Embryonic facial prominence (tissue), 1 donor: ENCODE measurements at regions not wholly inside any gene's neighbourhood (a gene's known extent, or its start where the extent isn't known, plus 50 kb on each side); places are given as distances from the start of the nearest gene placed in this dataset.
"Not testable (repeated sequence)": the region's sequence is repeated elsewhere in the genome, so short reads cannot be mapped to it uniquely, and the experiment has no call there.

Experiments
- DNase-seq: peaks from one replicate; pipeline ENCODE4 v3.0.0-alpha.2; 2016; ENCODE audit errors: extremely low spot score

GRCh38 chr7:68623030-68623429, 975.2 kb upstream of the AUTS2 start:
- DNase-seq = no peak

DNA sequence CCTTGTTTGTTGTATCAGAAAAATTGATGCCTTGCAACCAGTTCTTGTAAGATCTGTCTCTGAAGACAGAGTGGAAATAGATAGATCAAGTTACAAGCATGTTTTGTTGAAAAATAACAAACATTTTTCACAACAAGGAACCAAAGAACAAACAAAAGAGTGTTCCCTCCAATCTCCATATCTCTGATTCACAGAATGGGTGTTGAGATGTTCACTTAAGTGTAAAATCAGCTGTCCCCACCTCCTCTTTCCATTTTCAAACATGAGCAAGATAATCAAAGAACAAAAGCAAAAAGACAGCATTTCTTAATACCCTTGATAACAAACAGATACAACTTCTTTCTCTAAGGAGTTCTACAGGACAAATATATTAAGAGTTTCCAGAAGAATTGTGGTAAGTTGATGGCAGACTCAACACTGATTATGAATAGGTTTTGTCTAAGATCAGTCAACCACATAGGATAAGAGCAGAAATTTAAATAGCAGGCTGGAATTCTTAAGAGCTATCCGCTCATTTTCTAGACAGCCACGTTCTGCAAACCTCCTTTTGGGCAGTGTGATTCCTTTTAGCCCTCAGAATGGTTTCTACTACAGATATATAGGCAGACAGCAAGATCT, 970.9 kb upstream of the AUTS2 start:
- no peak for DNase-seq

- DNase-seq = not testable (repeated sequence)
Measured at GRCh38 chr7:68630914-68631313, 967.4 kb upstream of the AUTS2 start.

GRCh38 chr7:68640103-68640502, 958.2 kb upstream of the AUTS2 start:
- no peak for DNase-seq

GRCh38 chr7:68642727-68643126, 955.5 kb upstream of the AUTS2 start:
- DNase-seq = no peak

DNA sequence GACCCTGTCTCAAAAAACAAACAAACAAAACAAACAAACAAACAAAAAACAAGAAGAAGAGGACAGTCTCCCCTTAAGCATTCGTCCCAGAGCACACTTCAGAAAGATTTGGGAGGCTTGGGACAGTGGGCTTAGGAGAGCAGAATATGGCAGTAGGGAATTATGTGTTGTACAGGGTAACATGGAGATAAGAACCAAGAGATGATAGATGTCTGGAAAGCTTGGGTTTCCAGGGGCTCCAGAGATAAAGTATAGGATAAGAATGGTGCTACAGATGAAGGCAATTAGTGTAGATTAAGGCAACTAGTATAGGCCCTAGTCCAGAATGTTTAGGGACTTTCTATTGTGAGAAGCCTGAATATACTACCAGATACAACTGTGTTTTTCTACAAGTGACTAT, 934.9 kb upstream of the AUTS2 start:
- DNase-seq = no peak

- no peak for DNase-seq
Measured at GRCh38 chr7:68671046-68671445, 927.2 kb upstream of the AUTS2 start.

- no peak for DNase-seq
Measured at GRCh38 chr7:68671671-68672070, 926.6 kb upstream of the AUTS2 start.

- no peak for DNase-seq
Measured at GRCh38 chr7:68674826-68675225, 923.4 kb upstream of the AUTS2 start.

DNA sequence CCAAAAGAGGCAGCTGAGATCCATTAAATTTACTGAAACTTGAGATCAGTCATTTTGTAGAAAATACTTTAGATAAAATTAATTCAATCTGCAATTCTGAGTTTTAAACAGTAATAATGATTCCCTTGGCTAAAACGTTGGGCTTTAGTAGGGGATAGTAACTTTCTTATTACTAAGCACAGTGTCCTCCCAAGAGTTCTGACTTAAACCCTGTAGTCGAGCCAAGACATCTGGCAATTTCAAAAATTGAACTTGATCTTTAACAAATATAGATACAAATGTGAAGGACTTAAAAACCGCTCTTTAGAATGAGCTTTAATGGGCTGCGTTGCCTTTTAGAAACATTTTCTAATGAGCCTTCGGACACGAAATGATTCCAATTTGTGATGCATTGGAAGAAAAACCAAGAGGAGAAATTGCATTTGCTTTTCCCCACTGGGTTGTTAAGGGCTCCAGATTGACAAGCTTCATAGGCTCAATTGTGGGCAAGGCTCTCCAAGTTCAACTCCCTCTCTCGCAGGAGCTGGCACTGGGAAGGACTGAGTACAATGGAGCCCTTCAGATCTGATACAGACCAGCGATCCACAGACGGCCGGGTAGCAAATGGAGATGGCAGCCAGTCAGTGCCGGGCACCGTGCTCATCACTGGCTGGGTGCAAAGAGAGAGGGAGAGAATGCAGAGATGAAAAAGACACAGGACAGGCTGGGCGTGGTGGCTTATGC, 921.3 kb upstream of the AUTS2 start:
- no peak for DNase-seq

- no peak for DNase-seq
Measured at GRCh38 chr7:68678196-68678595, 920.1 kb upstream of the AUTS2 start.

DNA sequence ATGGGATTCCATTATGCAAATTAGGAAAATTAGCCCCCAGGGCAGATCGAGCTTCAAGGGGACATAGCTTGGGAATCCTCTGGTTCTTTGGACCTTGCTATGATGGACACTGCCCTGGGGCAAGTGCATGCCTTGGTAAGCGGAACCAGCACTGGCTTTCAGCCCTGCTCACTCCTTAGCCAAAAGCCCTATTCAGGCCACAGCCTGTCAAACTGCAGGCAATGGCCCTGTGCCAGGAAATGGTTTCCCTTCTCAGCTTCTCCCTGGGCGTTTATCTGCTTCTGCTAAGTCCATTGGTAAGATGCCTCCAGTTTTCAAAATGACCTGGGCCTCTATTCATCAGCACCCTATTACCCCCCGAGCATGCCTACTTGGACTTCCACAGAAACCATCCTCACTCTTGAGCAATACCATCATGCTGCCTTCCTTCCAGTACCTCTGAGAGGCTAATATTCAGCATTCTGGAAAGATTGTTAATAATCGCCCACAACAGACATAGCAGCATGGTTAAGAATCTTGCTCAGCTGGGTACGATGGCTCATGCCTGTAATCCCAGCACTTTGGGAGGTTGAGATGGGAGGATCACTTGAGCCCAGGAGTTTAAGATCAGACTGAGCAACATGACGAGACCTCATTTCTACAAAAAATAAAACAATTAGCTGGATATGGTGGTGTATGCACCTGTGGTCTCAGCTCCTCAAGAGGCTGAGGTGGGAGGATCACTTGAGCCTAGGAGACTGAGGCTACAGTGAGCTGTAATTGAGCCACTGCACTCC, 918.6 kb upstream of the AUTS2 start:
- DNase-seq = no peak

DNA sequence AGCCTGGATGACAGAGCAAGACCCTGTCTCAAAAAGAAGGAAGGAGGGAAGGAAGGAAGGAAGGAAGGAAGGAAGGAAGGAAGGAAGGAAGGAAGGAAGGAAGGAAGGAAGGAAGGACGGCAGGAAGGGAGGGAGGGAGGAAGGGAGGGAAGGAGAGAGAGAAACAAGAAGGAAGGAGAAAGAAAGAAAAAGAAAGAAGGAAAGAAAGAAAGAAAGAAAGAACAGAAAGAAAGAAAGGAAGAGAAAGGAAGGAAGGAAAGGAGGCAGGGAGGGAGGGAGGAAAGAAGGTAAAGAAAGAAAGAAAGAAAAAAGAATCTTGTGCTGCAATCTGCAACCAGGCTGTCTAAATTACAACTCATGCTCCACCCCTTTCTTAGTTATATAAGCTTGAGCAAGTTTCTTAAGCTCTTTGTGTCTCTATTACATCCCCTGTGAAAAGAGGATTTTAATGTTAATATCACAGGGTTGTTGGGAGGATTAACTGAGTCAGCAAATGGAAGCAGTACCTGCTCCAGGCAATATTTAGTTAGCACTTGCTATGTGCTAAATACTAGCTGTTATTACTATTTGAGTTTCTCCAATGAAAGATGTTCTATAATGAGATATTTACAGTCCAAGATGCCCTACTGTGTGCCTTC, 917.9 kb upstream of the AUTS2 start:
- DNase-seq = no peak

DNA sequence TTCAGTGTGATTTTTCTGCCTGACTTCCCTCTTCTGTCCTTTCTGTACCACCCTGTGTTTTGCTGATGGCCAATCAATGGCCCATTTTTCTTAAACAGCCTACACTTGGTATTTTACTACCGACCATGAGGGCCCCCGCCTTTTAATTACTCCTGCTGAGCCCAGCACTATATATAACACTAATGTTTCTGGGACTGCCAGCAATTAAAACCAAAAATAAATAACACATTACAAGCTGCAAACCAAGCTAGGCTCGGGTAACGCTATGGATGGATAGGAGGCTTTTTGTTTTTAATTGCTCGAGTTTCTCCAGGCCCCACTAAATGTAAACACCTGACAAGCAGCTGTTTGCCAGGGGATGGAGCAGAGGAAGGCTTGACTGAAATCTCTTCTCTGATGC, 915.4 kb upstream of the AUTS2 start:
- DNase-seq = no peak

DNA sequence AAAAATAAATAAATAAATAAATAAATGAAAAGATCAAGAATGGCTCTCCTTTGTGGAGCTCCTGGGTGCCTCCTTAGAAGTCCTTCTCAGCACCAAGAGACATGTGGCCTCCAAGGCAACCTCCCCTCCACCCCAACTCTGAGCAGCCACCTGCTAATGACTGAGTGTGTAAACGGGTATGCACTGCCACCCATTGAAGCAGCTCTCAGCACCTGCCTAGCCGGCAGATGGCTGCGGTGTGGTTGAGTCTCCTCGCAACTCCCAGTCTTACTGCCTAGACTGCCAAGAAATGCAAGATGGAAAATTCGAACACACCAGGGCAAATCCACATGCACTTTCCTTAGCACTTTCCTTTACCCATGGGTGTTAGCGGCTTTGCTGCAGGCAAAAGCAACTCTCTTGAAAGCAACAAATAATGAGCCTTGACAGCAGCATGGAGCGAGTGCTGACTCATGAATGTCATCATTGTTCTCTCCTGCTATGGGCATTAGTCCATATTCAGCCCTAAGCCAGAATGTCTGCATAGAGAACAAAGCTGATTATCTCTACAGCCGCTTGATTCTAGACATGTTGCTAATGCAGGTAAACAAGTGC, 913.9 kb upstream of the AUTS2 start:
- no peak for DNase-seq

DNA sequence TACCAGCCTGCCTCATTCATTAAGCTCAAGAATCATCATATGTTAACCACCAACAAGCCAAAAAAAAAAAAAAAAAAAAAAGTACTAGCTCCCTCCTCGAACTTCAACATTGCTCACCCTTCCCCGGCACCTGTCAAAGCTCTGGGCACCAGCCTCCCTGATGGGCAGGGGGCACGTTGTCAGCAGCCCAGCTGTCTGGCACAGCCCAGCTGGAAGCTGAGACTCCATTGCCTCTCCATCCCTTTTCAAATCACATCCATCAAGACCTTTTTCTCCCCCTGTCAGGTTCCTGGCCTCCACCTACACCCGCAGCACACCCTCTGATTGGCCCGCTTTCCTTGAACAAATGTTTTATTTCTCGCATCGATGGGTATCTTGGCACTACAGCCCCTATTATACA, 913.3 kb upstream of the AUTS2 start:
- no peak for DNase-seq

GRCh38 chr7:68688416-68689086, 909.7 kb upstream of the AUTS2 start:
- no peak for DNase-seq

GRCh38 chr7:68689087-68689433, 909.2 kb upstream of the AUTS2 start:
- DNase-seq = no peak

DNA sequence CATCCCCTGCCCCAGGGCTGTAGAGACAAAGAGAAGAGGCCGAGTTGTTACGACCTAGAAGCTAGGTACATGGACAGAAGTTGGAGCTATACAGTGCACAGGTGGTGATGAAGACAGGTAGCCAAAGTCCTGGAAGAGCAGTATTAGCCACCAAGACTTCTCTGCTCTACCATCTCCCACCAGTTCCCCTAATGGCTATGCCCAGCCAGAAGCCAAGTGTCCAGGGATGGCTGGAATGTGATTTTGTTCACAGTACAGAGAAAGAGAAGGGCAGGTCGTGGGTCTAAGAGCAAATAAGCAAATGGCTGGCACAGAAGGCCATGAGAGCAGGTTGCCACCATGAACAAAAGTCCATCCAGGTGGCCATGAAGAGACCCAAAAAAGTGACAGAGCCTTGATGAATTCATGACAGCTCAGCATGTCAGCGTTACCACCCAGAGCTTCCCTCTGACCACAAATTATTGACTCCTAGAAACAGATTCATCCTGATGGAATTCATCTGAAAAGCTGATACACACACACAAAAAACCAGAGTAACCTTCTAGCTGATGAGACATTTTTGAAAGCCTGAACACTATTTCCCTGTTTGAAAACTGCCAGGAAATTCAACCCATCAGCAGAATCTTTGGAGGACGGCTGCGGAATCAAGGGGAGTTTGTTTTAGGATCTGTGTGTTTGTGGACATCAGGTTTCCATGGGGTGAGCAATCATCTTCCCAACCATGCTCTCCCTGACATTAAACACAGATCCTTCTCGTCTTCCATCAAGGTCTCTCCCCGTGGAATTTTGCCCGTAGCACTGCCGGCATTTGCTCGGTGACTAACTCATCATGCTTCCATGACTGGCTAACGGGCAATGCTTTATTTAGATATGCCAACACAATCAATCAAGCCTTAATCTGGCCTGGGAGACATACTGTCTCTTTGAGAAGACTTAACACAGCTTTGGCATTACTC, 906.7 kb upstream of the AUTS2 start:
- no peak for DNase-seq

DNA sequence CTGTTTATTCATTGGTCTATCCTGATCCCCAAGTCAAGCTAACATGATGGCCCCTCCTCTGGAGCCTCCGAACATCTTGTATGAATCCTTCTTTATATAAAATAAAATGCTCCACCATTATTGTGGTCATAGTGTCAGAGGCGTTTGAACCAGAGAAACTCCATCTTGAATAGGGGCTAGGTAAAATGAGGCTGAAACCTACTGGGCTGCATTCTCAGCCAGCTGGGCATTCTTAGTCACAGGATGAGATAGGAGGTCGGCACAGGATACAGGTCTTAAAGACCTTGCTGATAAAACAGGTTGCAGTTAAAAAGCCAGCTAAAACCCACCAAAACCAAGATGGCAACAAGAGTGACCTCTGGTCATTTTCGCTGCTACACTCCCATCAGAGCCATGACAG, 905.8 kb upstream of the AUTS2 start:
- DNase-seq = no peak

- no peak for DNase-seq
Measured at GRCh38 chr7:68694656-68695055, 903.6 kb upstream of the AUTS2 start.
